ENCODE measurements at regions not wholly inside any gene's neighbourhood (a gene's known extent, or its start where the extent isn't known, plus 50 kb on each side); places are given as distances from the start of the nearest gene placed in this dataset.
A peak's percentile ranks its signal among the peaks of the same experiment; 100 is the strongest.

DNA sequence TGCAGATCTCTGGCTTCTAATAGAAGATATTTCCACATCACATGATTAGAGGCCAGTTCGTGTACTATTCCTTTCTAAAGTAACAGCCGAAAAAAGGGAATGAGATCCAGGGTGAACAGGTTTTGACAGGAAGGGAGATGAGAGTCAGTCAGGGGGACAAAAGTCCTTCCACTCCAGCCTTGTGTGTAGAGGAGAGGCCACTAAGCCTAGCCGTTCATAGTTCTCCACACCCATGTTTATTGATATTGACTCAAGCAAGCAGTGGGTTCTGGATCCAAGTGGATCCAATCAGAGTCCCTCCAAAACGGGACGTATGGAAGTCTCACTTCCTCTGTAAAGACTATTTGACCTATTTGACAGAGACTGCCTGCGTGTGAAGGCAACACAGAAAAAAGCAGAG is 80.4 kb upstream of the LRIG1 start:
- Histone ChIP-seq H3K27me3 (replicated peaks; ENCODE audit: insufficient read depth, low read length) (no peaks in the 10 kb centered on the region), H3K9me3 (replicated peaks; ENCODE audit: insufficient read depth, low read length) (no peaks in the 10 kb centered on the region), H3K4me3 (ENCODE audit: low read length) (no peak overlapping the region), H2AFZ (ENCODE audit: low read length) (no peak overlapping the region), H3K79me2 (ENCODE audit: low read length) (no peaks in the 10 kb centered on the region), H3K36me3 (replicated peaks; ENCODE audit: insufficient read depth, low read length) (no peaks in the 10 kb centered on the region), H4K20me1 (ENCODE audit: insufficient read depth, low read length) (no peaks in the 10 kb centered on the region), H3K27ac (ENCODE audit: low read length) (no peak overlapping the region), H3K4me1 (ENCODE audit: low read length) (no peaks in the 10 kb centered on the region), H3F3A (ENCODE audit: insufficient read depth, low read length) (no peaks in the 10 kb centered on the region), H3K4me2 (ENCODE audit: low read depth, low read length) (no peak overlapping the region), H3K9me2 (replicated peaks; ENCODE audit: insufficient read depth, low read length) (no peaks in the 10 kb centered on the region), H3K9ac (ENCODE audit: low read length) (no peak overlapping the region)
- DNase-seq = no peak
- TF ChIP-seq EZH2 (optimal IDR thresholded peaks at IDR 0.05; ENCODE audit: low read depth, low read length) (no peak), EZH2phosphoT487 (IDR thresholded peaks at IDR 0.05; ENCODE audit: low read length) (no peak)
- TF ChIP-seq, protein P1, sequence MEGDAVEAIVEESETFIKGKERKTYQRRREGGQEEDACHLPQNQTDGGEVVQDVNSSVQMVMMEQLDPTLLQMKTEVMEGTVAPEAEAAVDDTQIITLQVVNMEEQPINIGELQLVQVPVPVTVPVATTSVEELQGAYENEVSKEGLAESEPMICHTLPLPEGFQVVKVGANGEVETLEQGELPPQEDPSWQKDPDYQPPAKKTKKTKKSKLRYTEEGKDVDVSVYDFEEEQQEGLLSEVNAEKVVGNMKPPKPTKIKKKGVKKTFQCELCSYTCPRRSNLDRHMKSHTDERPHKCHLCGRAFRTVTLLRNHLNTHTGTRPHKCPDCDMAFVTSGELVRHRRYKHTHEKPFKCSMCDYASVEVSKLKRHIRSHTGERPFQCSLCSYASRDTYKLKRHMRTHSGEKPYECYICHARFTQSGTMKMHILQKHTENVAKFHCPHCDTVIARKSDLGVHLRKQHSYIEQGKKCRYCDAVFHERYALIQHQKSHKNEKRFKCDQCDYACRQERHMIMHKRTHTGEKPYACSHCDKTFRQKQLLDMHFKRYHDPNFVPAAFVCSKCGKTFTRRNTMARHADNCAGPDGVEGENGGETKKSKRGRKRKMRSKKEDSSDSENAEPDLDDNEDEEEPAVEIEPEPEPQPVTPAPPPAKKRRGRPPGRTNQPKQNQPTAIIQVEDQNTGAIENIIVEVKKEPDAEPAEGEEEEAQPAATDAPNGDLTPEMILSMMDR (IDR thresholded peaks at IDR 0.05; ENCODE audit: low read length) = no peak

DNA sequence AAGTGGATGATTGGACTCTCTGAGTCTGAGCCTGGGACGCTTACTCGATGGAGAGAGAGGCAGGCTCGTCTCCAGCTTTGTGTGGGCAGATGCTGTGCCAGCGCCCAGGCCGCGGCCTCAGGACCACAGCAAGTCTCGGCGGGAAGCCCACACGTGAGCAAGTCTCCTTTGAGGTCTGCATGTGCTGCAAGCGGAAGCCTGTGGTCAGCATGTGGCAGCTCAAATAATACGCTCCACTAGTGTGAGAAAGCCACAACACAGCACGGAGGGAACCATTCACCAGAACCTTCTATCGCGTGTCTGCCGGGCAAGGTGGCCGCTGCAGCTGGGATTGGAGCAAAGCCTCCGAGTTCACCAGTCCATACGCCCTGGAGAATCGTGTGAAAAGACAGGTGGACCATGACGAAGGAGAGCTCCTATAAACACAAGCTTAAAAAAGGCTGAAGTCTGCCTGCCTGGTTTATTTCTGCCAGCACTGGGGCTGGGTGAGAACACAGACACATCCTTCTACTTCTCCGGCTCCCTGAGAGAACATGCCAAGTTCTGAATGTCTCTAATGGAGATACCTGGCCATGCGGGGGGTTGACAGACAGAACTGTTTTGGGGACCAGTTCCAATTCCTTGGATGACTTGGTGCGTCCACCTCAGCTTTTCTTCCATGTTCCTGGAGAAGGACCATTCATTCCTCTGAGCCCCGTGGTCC is 82.0 kb upstream of the LRIG1 start:
- H3K9me3 ChIP-seq (replicated peaks; ENCODE audit: insufficient read depth, low read length) = no peaks in the 10 kb centered on the region
- H3K4me3 ChIP-seq (ENCODE audit: low read length) = no peak overlapping the region
- TF ChIP-seq EZH2phosphoT487 (IDR thresholded peaks at IDR 0.05; ENCODE audit: low read length) (no peak), EZH2 (optimal IDR thresholded peaks at IDR 0.05; ENCODE audit: low read depth, low read length) (no peak)
- TF ChIP-seq, protein P1 (IDR thresholded peaks at IDR 0.05; ENCODE audit: low read length) = no peak
- no peaks in the 10 kb centered on the region for H3K4me1 ChIP-seq (ENCODE audit: low read length)
- no peaks in the 10 kb centered on the region for H3K79me2 ChIP-seq (ENCODE audit: low read length)
- H3K4me2 ChIP-seq (ENCODE audit: low read depth, low read length) = no peak overlapping the region
- no peaks in the 10 kb centered on the region for H3F3A ChIP-seq (ENCODE audit: insufficient read depth, low read length)
- H3K27ac ChIP-seq (ENCODE audit: low read length) = no peak overlapping the region
- no peaks in the 10 kb centered on the region for H3K9me2 ChIP-seq (replicated peaks; ENCODE audit: insufficient read depth, low read length)
- H4K20me1 ChIP-seq (ENCODE audit: insufficient read depth, low read length) = no peaks in the 10 kb centered on the region
- H3K9ac ChIP-seq (ENCODE audit: low read length) = no peak overlapping the region
- no peaks in the 10 kb centered on the region for H3K27me3 ChIP-seq (replicated peaks; ENCODE audit: insufficient read depth, low read length)
- H2AFZ ChIP-seq (ENCODE audit: low read length) = no peak overlapping the region
- peak; percentile 50 for DNase-seq
- H3K36me3 ChIP-seq (replicated peaks; ENCODE audit: insufficient read depth, low read length) = no peaks in the 10 kb centered on the region

DNA sequence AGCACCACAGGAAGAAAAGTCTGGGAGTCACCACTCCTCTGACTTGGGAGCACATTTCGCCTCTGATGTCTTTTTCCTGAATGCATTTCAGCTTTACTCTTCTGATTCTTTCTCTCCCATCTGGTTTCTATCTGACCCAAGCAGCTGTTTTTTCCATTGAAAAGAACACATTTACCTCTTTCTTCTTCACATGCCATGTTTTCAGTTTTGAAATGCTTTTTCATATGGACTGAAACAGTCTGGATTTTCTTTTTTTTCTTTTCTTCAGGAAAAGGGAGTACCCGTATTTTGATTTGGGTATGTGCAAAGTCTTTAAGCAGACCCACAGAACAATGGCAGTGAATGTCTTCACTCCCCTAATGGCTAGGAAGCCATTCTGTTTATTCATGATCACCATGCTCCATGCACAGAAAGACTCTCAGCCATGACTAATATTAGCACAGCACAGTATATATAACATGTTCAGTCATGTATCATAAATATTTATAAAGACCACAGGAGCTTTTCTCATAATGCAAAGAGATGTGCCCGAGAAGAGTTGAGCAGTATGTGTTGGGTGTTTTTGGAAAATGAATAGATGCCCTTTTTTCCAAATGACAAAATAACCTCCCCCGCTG is 82.7 kb upstream of the LRIG1 start:
- TF ChIP-seq, protein P1 (IDR thresholded peaks at IDR 0.05; ENCODE audit: low read length) = no peak
- TF ChIP-seq EZH2 (optimal IDR thresholded peaks at IDR 0.05; ENCODE audit: low read depth, low read length) = no peak
- TF ChIP-seq EZH2phosphoT487 (IDR thresholded peaks at IDR 0.05; ENCODE audit: low read length) = no peak
- DNase-seq = no peak
- Histone ChIP-seq H3K79me2 (ENCODE audit: low read length) (no peaks in the 10 kb centered on the region), H3K4me1 (ENCODE audit: low read length) (no peaks in the 10 kb centered on the region), H3K27me3 (replicated peaks; ENCODE audit: insufficient read depth, low read length) (no peaks in the 10 kb centered on the region), H2AFZ (ENCODE audit: low read length) (no peak overlapping the region), H3K9me2 (replicated peaks; ENCODE audit: insufficient read depth, low read length) (no peaks in the 10 kb centered on the region), H3K36me3 (replicated peaks; ENCODE audit: insufficient read depth, low read length) (no peaks in the 10 kb centered on the region), H3K4me3 (ENCODE audit: low read length) (no peak overlapping the region), H3K9me3 (replicated peaks; ENCODE audit: insufficient read depth, low read length) (no peaks in the 10 kb centered on the region), H3K9ac (ENCODE audit: low read length) (no peak overlapping the region), H3K27ac (ENCODE audit: low read length) (no peak overlapping the region), H4K20me1 (ENCODE audit: insufficient read depth, low read length) (no peaks in the 10 kb centered on the region), H3F3A (ENCODE audit: insufficient read depth, low read length) (no peaks in the 10 kb centered on the region), H3K4me2 (ENCODE audit: low read depth, low read length) (no peak overlapping the region)
